ENCODE measurements at regions not wholly inside any gene's neighbourhood (a gene's known extent, or its start where the extent isn't known, plus 50 kb on each side); places are given as distances from the start of the nearest gene placed in this dataset.

- TF ChIP-seq TCF12 (IDR thresholded peaks at IDR 0.05) (no peak), ZBTB33 (IDR thresholded peaks at IDR 0.05; ENCODE audit: borderline replicate concordance, low read depth) (no peak), RAD21 (IDR thresholded peaks at IDR 0.05; ENCODE audit: low read length) (no peak), MAX (IDR thresholded peaks at IDR 0.05; ENCODE audit: low read depth) (no peak), CTCF (IDR thresholded peaks at IDR 0.05) (no peak), POLR2AphosphoS5 (IDR thresholded peaks at IDR 0.05; ENCODE audit: low read depth, low read length) (no peak), USF2 (IDR thresholded peaks at IDR 0.05; ENCODE audit: borderline replicate concordance, low read depth, low read length) (no peak), EP300 (IDR thresholded peaks at IDR 0.05; ENCODE audit: borderline replicate concordance in 1 of 2, low read depth in 1 of 2, low read length in 1 of 2) (no peak)
These were observed 258.4 kb upstream of the ZRANB2 start for GRCh38 chr1:71339238-71339637.
